BJ (cell line): ENCODE measurements at regions not wholly inside any gene's neighbourhood (a gene's known extent, or its start where the extent isn't known, plus 50 kb on each side); places are given as distances from the start of the nearest gene placed in this dataset.

Experiments used
- CTCF ChIA-PET: fragments of 350-600 bp; formaldehyde crosslinking; extraction: SDS; loops from one replicate; lab custom pipeline; 2021; ENCODE audit warnings: antibody characterized with exemption, inconsistent platforms; lab: Yijun Ruan, JAX
- POLR2A ChIA-PET: fragments of 300-600 bp; sonication (Branson Sonifier 250); formaldehyde crosslinking; extraction: SDS; loops from one replicate; lab custom pipeline; 2021; ENCODE audit warnings: antibody characterized with exemption; lab: Charles Lee
- DNase-seq: peaks from one replicate; pipeline ENCODE4 v3.0.0-alpha.2; 2011; ENCODE audit warnings: low read depth
- H3K27me3 ChIP-seq: 2 replicates; pipeline ENCODE4 v1.6.0; 2011; ENCODE audit warnings: low read length; ENCODE audit not compliant: control insufficient read depth, insufficient read depth
- H3K36me3 ChIP-seq: 2 replicates; pipeline ENCODE4 v1.5.1; 2011; ENCODE audit warnings: low read length; ENCODE audit not compliant: control insufficient read depth, insufficient read depth
- H3K4me3 ChIP-seq: 2 replicates; pipeline ENCODE4 v1.5.1; 2011; ENCODE audit warnings: low read depth, mild to moderate bottlenecking, control low read depth, low read length
- TF ChIP-seq, protein P1 (sequence below): IDR thresholded peaks from 2 replicates; pipeline ENCODE4 v1.5.1; 2011; ENCODE audit warnings: low read depth, mild to moderate bottlenecking, control low read depth, inconsistent platforms, low read length, moderate library complexity; ENCODE audit not compliant: insufficient read depth

DNA sequence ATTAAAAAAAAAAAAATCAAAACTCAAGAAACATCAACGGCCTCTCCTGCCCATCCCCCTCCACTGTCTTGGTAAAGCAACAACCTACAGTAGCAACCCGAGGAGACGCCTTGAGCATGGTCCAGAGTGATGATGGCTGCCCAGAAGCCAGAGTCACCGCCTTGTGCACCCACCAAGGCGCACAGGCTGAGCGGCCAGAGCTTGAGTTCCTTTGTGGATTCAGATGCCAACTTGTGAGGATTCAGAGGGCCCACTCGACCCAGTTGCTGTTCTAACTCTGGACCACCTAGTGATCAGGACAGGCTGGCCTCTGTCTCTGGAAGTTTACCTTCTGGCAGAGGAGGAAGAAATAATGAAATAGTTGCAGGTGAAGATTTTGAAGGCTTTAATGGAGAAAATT, 105.0 kb downstream of the PDCL3 start:
- TF ChIP-seq, protein P1, sequence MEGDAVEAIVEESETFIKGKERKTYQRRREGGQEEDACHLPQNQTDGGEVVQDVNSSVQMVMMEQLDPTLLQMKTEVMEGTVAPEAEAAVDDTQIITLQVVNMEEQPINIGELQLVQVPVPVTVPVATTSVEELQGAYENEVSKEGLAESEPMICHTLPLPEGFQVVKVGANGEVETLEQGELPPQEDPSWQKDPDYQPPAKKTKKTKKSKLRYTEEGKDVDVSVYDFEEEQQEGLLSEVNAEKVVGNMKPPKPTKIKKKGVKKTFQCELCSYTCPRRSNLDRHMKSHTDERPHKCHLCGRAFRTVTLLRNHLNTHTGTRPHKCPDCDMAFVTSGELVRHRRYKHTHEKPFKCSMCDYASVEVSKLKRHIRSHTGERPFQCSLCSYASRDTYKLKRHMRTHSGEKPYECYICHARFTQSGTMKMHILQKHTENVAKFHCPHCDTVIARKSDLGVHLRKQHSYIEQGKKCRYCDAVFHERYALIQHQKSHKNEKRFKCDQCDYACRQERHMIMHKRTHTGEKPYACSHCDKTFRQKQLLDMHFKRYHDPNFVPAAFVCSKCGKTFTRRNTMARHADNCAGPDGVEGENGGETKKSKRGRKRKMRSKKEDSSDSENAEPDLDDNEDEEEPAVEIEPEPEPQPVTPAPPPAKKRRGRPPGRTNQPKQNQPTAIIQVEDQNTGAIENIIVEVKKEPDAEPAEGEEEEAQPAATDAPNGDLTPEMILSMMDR = no peak
- DNase-seq = no peak
- no peak overlapping the region for H3K4me3 ChIP-seq
- H3K36me3 ChIP-seq = no peaks in the 10 kb centered on the region
- ChIA-PET CTCF (interaction anchor here (1.1 kb wide), 1 partner anchor 8 kb away, joined by 3 read pairs; no protein-coding TSS in a partner anchor), POLR2A (no interaction called here)
- peaks cover 8% of the 10 kb centered on the region for H3K27me3 ChIP-seq

DNA sequence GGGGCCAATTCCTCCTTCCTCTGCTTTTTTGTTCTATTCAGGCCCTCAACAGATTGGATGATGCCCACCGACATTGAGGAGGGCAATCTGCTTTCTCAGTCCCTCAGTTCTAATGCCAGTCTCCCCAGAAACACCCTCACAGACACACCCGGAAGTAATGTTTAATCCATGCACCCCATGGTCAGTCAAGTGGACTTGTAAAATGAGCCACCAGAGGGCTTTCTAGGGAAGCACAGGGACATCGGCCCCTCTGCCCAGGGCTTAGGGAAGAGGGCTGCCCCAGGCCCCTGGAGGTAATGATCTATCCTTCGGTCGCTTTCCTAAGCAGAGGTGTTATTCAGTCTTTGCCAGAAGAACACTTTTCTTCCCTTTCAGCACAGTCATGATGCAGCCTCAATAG, 107.4 kb downstream of the PDCL3 start:
- H3K27me3 ChIP-seq = peaks cover 12% of the 10 kb centered on the region
- no peak overlapping the region for H3K4me3 ChIP-seq
- DNase-seq = no peak
- no peaks in the 10 kb centered on the region for H3K36me3 ChIP-seq
- TF ChIP-seq, protein P1 = no peak
- POLR2A ChIA-PET = no interaction called here
- CTCF ChIA-PET = no interaction called here

DNA sequence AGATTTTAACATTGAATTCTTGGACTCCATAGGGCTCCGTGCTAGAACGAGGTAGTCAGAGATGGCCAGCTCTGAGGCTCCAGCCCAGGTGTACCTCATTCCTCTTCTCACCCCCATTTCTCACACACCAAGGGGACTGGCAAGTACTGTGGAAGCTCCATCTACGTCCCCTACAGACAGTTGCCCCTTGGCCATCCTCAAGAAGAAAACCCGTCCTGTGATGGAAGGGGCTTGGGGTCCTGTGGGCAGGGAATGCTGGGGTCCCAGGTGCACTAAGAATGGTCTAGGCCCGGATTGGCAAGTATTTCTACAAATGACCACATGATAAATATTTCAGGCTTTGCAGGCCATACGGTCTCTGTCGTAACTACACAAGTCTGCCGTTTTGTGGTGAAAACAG, 110.3 kb downstream of the PDCL3 start:
- no peak overlapping the region for H3K4me3 ChIP-seq
- H3K27me3 ChIP-seq = peaks cover 20% of the 10 kb centered on the region
- DNase-seq = no peak
- ChIA-PET CTCF (interaction anchor here (1.5 kb wide), 1 partner anchor 10 kb away, joined by 5 read pairs; no protein-coding TSS in a partner anchor), POLR2A (no interaction called here)
- TF ChIP-seq, protein P1 = no peak
- no peaks in the 10 kb centered on the region for H3K36me3 ChIP-seq

DNA sequence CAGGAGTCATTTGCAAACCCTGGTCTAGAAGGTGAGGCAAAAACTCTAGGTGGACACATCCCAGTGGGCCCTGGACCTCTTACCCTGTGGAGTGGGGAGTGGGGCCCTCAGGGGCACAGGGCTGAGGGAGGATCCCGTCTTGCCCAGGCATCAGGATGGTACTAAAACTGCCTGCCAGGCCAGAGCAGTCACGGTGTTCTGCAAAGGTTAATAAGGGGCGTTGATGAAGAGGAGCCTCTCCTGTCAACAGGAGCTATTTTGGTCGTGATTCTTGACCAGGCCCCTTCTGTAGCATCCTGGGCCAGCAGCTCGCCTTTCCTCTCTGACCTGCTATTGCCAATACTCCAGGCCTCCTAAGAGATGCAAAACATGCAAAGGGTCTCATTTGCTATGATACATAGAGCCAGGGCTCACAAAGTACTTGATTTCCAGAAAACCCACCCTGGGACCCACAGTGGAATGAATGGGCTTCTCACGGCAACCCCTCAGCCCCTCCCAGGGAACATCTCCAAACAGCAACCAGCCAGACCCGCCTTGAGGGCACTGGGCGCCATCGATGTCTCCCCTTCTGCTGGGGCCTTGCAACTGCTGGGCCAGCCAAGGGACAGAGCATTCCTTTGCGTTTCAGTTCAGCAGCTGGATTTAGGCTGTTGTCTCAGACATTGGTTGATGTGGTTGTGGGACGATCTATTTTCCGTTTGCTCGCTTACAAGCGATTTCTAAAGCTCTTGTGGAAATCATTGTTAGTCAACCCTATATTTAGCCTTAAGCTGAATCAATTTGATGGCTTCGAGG, 111.1 kb downstream of the PDCL3 start:
- DNase-seq = no peak
- CTCF ChIA-PET = interaction anchor here (0.9 to 1.5 kb wide), 2 partner anchors 11 to 46 kb away, joined by 3 to 5 read pairs; no protein-coding TSS in a partner anchor
- POLR2A ChIA-PET = no interaction called here
- Histone ChIP-seq H3K36me3 (no peaks in the 10 kb centered on the region), H3K4me3 (no peak overlapping the region), H3K27me3 (peaks cover 17% of the 10 kb centered on the region)
- TF ChIP-seq, protein P1 = no peak

DNA sequence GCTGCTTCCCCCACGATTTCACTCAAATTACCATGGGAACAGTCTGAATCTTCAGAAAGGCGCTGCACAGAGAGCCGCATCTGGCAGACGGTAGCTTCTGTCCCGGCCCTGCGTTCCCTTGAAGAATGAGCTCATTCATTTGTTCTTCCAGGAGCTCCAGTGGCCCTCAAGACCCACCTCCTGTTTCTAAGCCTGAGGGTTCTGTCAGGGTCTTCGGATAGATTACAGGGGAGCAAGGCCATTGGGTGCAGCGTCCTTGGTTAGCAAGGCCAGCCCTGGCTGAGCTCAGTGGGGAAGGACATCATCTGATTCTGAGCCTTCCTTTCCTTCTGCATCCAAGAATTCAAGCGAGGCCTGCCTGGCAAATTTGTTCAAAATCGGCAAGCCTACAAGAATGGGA, 111.9 kb downstream of the PDCL3 start:
- no peak for DNase-seq
- Histone ChIP-seq H3K4me3 (no peak overlapping the region), H3K27me3 (peaks cover 17% of the 10 kb centered on the region), H3K36me3 (no peaks in the 10 kb centered on the region)
- TF ChIP-seq, protein P1 = no peak
- POLR2A ChIA-PET = no interaction called here
- CTCF ChIA-PET = interaction anchor here (0.9 to 1.5 kb wide), 2 partner anchors 12 to 45 kb away, joined by 3 to 5 read pairs; no protein-coding TSS in a partner anchor
